OCI-LY1 (cell line): ENCODE measurements at regions not wholly inside any gene's neighbourhood (a gene's known extent, or its start where the extent isn't known, plus 50 kb on each side); places are given as distances from the start of the nearest gene placed in this dataset.

ENCODE experiments used
- H2AFZ ChIP-seq: fragments of 200-600 bp; sonication (generic), shearing (Covaris generic); 2 replicates; pipeline ENCODE4 v1.6.0; 2014; ENCODE audit warnings: antibody characterized with exemption, mild to moderate bottlenecking, low read length
- H3F3A ChIP-seq: fragments of 200-600 bp; sonication (generic), shearing (Covaris generic); 2 replicates; pipeline ENCODE4 v1.6.0; 2014; ENCODE audit warnings: mild to moderate bottlenecking, antibody characterized with exemption, low read length, moderate library complexity; ENCODE audit not compliant: insufficient read depth
- H3K27ac ChIP-seq: fragments of 200-600 bp; sonication (generic); 2 replicates; pipeline ENCODE4 v1.5.1; 2014; ENCODE audit warnings: low read length, mixed run types, mild to moderate bottlenecking, low read depth; ENCODE audit not compliant: poor library complexity, severe bottlenecking
- H3K27me3 ChIP-seq: fragments of 200-600 bp; sonication (generic); 2 replicates; pipeline ENCODE4 v1.6.0; 2014; ENCODE audit warnings: antibody characterized with exemption, mild to moderate bottlenecking, low read length, moderate library complexity; ENCODE audit not compliant: insufficient read depth
- H3K36me3 ChIP-seq: fragments of 200-600 bp; sonication (generic); 2 replicates; pipeline ENCODE4 v1.6.1; 2014; ENCODE audit warnings: mild to moderate bottlenecking, antibody characterized with exemption, low read length, moderate library complexity, mixed read lengths; ENCODE audit not compliant: insufficient read depth
- H3K4me1 ChIP-seq: fragments of 200-600 bp; sonication (generic); 2 replicates; pipeline ENCODE4 v1.5.1; 2014; ENCODE audit warnings: mild to moderate bottlenecking, low read length, moderate library complexity; ENCODE audit not compliant: insufficient read depth, severe bottlenecking
- H3K4me2 ChIP-seq: fragments of 200-600 bp; sonication (generic), shearing (Covaris generic); 2 replicates; pipeline ENCODE4 v1.6.1; 2014; ENCODE audit warnings: low read length
- H3K4me3 ChIP-seq: fragments of 200-600 bp; sonication (generic); 2 replicates; pipeline ENCODE4 v1.5.1; 2014; ENCODE audit warnings: low read length, low read depth, mild to moderate bottlenecking, mixed read lengths; ENCODE audit not compliant: poor library complexity, severe bottlenecking
- H3K79me2 ChIP-seq: fragments of 200-600 bp; shearing (Covaris generic); 2 replicates; pipeline ENCODE4 v1.6.1; 2016; ENCODE audit warnings: mixed run types, low read length, mixed read lengths; ENCODE audit not compliant: insufficient read depth
- H3K9ac ChIP-seq: fragments of 200-600 bp; sonication (generic), shearing (Covaris generic); 2 replicates; pipeline ENCODE4 v1.6.1; 2014; ENCODE audit warnings: mild to moderate bottlenecking, low read length, mixed read lengths
- H3K9me2 ChIP-seq: fragments of 200-600 bp; sonication (generic), shearing (Covaris generic); 2 replicates; pipeline ENCODE4 v1.6.1; 2014; ENCODE audit warnings: low read depth, mild to moderate bottlenecking, low read length, mixed read lengths
- H3K9me3 ChIP-seq: fragments of 200-600 bp; shearing (Covaris generic); 2 replicates; pipeline ENCODE4 v1.6.1; 2014; ENCODE audit warnings: low read length, mixed read lengths
- H4K20me1 ChIP-seq: fragments of 200-600 bp; sonication (generic), shearing (Covaris generic); 2 replicates; pipeline ENCODE4 v1.6.0; 2016; ENCODE audit warnings: mild to moderate bottlenecking, low read length; ENCODE audit not compliant: insufficient read depth
- EZH2 ChIP-seq: fragments of 200-600 bp; sonication (generic), shearing (Covaris generic); IDR thresholded peaks from 2 replicates; pipeline ENCODE4 v1.8.0; 2017; ENCODE audit warnings: borderline replicate concordance, mixed run types, mild to moderate bottlenecking, antibody characterized with exemption, low read length, moderate library complexity, mixed read lengths
- TF ChIP-seq, protein P1 (sequence below): fragments of 200-600 bp; sonication (generic), shearing (Covaris generic); IDR thresholded peaks from 2 replicates; pipeline ENCODE4 v1.5.1; 2017; ENCODE audit warnings: mild to moderate bottlenecking, antibody characterized with exemption, low read length, moderate library complexity, mixed read lengths

DNA sequence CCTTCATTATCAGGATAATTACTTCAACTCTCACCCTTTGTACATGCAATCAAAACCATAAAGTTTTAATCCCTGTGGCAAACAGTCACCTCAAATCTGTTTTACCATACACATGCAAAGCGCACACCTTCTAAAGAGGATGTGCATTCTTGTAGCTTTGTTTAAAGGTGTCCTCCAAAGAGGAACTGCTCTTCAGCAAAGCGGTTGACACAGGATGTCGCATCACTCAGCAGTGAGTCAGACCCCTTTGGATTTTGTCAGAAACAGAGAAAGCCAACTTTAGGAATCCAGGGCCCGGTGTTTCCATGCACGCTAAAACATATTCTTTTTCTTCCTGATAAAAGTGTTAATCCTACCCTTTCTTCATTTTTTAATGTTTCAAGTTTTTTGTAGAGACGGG lies 268.3 kb upstream of the ARID1B start:
- Histone ChIP-seq H3K9me3 (no peaks in the 10 kb centered on the region), H3K27ac (no peak overlapping the region), H4K20me1 (no peaks in the 10 kb centered on the region), H3K79me2 (no peaks in the 10 kb centered on the region), H3F3A (no peaks in the 10 kb centered on the region), H3K27me3 (no peaks in the 10 kb centered on the region; the same call in 1 of the 2 replicates), H3K9me2 (no peaks in the 10 kb centered on the region), H3K9ac (no peak overlapping the region), H3K4me1 (no peaks in the 10 kb centered on the region), H3K4me2 (no peak overlapping the region), H3K4me3 (no peak overlapping the region), H2AFZ (no peak overlapping the region), H3K36me3 (no peaks in the 10 kb centered on the region)
- no peak for TF ChIP-seq EZH2
- TF ChIP-seq, protein P1, sequence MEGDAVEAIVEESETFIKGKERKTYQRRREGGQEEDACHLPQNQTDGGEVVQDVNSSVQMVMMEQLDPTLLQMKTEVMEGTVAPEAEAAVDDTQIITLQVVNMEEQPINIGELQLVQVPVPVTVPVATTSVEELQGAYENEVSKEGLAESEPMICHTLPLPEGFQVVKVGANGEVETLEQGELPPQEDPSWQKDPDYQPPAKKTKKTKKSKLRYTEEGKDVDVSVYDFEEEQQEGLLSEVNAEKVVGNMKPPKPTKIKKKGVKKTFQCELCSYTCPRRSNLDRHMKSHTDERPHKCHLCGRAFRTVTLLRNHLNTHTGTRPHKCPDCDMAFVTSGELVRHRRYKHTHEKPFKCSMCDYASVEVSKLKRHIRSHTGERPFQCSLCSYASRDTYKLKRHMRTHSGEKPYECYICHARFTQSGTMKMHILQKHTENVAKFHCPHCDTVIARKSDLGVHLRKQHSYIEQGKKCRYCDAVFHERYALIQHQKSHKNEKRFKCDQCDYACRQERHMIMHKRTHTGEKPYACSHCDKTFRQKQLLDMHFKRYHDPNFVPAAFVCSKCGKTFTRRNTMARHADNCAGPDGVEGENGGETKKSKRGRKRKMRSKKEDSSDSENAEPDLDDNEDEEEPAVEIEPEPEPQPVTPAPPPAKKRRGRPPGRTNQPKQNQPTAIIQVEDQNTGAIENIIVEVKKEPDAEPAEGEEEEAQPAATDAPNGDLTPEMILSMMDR = no peak

DNA sequence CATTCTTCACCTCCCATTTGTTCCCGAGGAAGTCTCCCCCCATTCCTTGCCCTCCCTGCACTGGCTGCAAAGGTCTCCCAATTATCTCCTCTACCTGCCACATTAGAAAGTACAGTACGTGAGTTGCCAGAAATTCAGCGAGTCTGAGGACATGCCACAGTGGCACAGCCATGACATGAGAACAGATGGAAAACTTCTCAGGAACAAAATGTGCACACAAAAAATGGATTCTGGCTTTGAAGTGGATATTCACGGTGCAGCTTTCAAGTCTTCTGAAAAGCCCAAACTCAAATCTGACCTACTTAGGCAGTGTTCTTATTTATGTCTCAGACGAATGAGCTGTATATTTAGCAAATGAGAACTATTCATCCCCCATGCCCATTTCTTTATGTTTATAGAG lies 269.1 kb upstream of the ARID1B start:
- Histone ChIP-seq H2AFZ (no peak overlapping the region), H3K27ac (no peak overlapping the region), H3K9me3 (no peaks in the 10 kb centered on the region), H3K79me2 (no peaks in the 10 kb centered on the region), H3K9ac (no peak overlapping the region), H3K4me3 (no peak overlapping the region), H3K4me2 (no peak overlapping the region), H3F3A (no peaks in the 10 kb centered on the region), H3K9me2 (no peaks in the 10 kb centered on the region), H3K27me3 (no peaks in the 10 kb centered on the region; the same call in 1 of the 2 replicates), H3K4me1 (no peaks in the 10 kb centered on the region), H4K20me1 (no peaks in the 10 kb centered on the region), H3K36me3 (no peaks in the 10 kb centered on the region)
- no peak for TF ChIP-seq EZH2
- TF ChIP-seq, protein P1 = no peak

GRCh38 chr6:156507656-156508055 lies 269.5 kb upstream of the ARID1B start:
- H3K4me2 ChIP-seq = no peak overlapping the region
- H3K27ac ChIP-seq = no peak overlapping the region
- no peak overlapping the region for H3K4me3 ChIP-seq
- no peaks in the 10 kb centered on the region for H3K79me2 ChIP-seq
- TF ChIP-seq, protein P1 = no peak
- TF ChIP-seq EZH2 = no peak
- no peaks in the 10 kb centered on the region; the same call in 1 of the 2 replicates for H3K27me3 ChIP-seq
- H3K9me3 ChIP-seq = no peaks in the 10 kb centered on the region
- no peaks in the 10 kb centered on the region for H3K36me3 ChIP-seq
- H2AFZ ChIP-seq = no peak overlapping the region
- no peaks in the 10 kb centered on the region for H4K20me1 ChIP-seq
- no peaks in the 10 kb centered on the region for H3K4me1 ChIP-seq
- no peaks in the 10 kb centered on the region for H3K9me2 ChIP-seq
- H3F3A ChIP-seq = no peaks in the 10 kb centered on the region
- H3K9ac ChIP-seq = no peak overlapping the region
